A673 (cell line): ENCODE measurements at regions not wholly inside any gene's neighbourhood (a gene's known extent, or its start where the extent isn't known, plus 50 kb on each side); places are given as distances from the start of the nearest gene placed in this dataset.

Experiments
- BruUV-seq: library from RNA; stranded (reverse); fragments of 400-500 nt; replicated peaks from 2 replicates; lab custom pipeline; 2021; lab: Mats Ljungman, UMichigan
- CTCF ChIA-PET: fragments of 300-600 bp; sonication (Branson Sonifier 250); formaldehyde crosslinking; loops from one replicate; lab custom pipeline; 2022; ENCODE audit warnings: antibody characterized with exemption; lab: Charles Lee
- POLR2A ChIA-PET: fragments of 300-600 bp; sonication (Branson Sonifier 250); formaldehyde crosslinking; loops from one replicate; lab custom pipeline; 2022; ENCODE audit warnings: antibody characterized with exemption; ENCODE audit not compliant: low non-redundant PET; lab: Charles Lee
- DNase-seq: peaks from one replicate; pipeline ENCODE4 v3.0.0-alpha.2; 2015; ENCODE audit warnings: low spot score
- H3K27ac ChIP-seq: fragments of 200-600 bp; sonication (generic); 2 replicates; pipeline ENCODE4 v1.5.1; 2016; ENCODE audit warnings: mixed run types, low read depth, mild to moderate bottlenecking, mixed read lengths, antibody characterized with exemption, low read length; ENCODE audit not compliant: poor library complexity, severe bottlenecking
- H3K27me3 ChIP-seq: fragments of 200-600 bp; sonication (generic); replicated peaks from 2 replicates; pipeline ENCODE4 v1.6.1; 2017; ENCODE audit warnings: mixed run types, low read depth, mild to moderate bottlenecking, mixed read lengths, antibody characterized with exemption, low read length; ENCODE audit not compliant: insufficient read depth, poor library complexity
- H3K36me3 ChIP-seq: fragments of 200-600 bp; sonication (generic); 2 replicates; pipeline ENCODE4 v1.6.1; 2016; ENCODE audit warnings: mixed run types, mild to moderate bottlenecking, mixed read lengths, antibody characterized with exemption, low read length; ENCODE audit not compliant: insufficient read depth, poor library complexity, severe bottlenecking
- H3K4me1 ChIP-seq: fragments of 200-600 bp; sonication (generic); 2 replicates; pipeline ENCODE4 v1.6.1; 2017; ENCODE audit warnings: mixed run types, mild to moderate bottlenecking, mixed read lengths, antibody characterized with exemption, low read length; ENCODE audit not compliant: insufficient read depth, poor library complexity, severe bottlenecking
- H3K4me3 ChIP-seq: fragments of 200-600 bp; sonication (generic); 2 replicates; pipeline ENCODE4 v1.5.1; 2016; ENCODE audit warnings: low read depth, mixed run types, mild to moderate bottlenecking, mixed read lengths, low read length; ENCODE audit not compliant: poor library complexity, severe bottlenecking
- H3K9me3 ChIP-seq: fragments of 200-600 bp; sonication (generic); 2 replicates; pipeline ENCODE4 v1.6.1; 2016; ENCODE audit warnings: mixed run types, low read depth, mild to moderate bottlenecking, mixed read lengths, antibody characterized with exemption, low read length; ENCODE audit not compliant: poor library complexity, severe bottlenecking
- CTCF ChIP-seq: fragments of 300-800, 200-600 bp; sonication (generic); conservative IDR thresholded peaks from 2 replicates; pipeline ENCODE4 v1.5.1; 2017; ENCODE audit warnings: low read depth, mild to moderate bottlenecking, antibody characterized with exemption, low read length, moderate library complexity, mixed read lengths
- EZH2 ChIP-seq: fragments of 200-600 bp; sonication (generic); IDR thresholded peaks from 2 replicates; pipeline ENCODE4 v1.6.1; 2017; ENCODE audit warnings: borderline replicate concordance, low read depth, mild to moderate bottlenecking, mixed read lengths, antibody characterized with exemption, low read length; ENCODE audit not compliant: poor library complexity, severe bottlenecking
- intact Hi-C: fragments of 100-400 bp; cut with micrococcal nuclease; formaldehyde crosslinking; loops from one replicate; pipeline ENCODE4 v1.10.0; 2022; ENCODE audit not compliant: unreplicated experiment

DNA sequence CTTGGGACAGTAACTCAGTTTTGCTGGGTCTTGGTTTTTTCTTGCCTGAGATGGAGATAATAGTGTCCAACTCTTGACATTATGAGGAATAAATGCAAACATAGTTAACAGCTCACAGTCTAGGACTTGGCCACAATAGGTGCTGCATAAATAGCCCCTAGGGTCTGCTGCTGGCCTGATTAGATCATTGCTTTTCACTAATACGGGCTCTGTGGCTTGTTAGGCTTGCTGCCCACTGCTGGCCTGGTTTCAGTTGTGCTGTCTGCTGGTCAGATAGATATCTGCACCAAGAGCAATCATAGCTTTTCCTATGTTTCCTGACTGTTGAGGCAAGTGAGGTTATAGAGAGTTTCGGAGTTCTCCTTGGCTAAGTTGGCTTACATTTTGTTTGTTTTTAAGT is 246.1 kb downstream of the DNAJB9 start:
- intact Hi-C loops, result no loop called here
- Histone ChIP-seq H3K9me3 (no peaks in the 10 kb centered on the region), H3K4me1 (no peaks in the 10 kb centered on the region), H3K36me3 (no peaks in the 10 kb centered on the region), H3K27me3 (no peaks in the 10 kb centered on the region), H3K27ac (no peak overlapping the region), H3K4me3 (no peak overlapping the region)
- no TSS peak for BruUV-seq
- TF ChIP-seq CTCF (no peak), EZH2 (no peak)
- POLR2A ChIA-PET, result no interaction called here
- CTCF ChIA-PET, result no interaction called here
- DNase-seq, result no peak

DNA sequence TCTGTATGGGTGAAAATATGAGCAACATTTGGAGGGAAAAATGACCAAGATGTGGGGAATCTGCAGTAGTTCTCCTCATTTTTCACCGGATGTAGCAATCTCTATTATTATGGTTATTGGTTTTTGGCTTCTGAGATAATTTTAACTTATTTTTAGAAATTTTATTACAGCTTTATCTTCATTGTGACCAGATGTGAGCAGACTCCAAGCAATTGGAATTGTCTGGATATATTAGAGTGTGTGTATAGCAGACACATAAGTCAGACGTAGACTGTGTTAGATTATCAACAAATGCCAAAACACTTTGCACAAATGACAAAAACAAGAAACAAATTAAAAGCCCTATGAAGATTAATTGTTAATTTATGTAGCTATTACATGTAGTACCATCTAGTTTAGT is 249.1 kb downstream of the DNAJB9 start:
- POLR2A ChIA-PET, result no interaction called here
- no peak for DNase-seq
- H3K4me3 ChIP-seq, result no peak overlapping the region
- H3K9me3 ChIP-seq, result no peaks in the 10 kb centered on the region
- H3K4me1 ChIP-seq, result no peaks in the 10 kb centered on the region
- H3K27ac ChIP-seq, result no peak overlapping the region
- CTCF ChIA-PET, result no interaction called here
- BruUV-seq, result no TSS peak
- no peak for TF ChIP-seq CTCF
- TF ChIP-seq EZH2, result no peak
- intact Hi-C loops, result no loop called here
- no peaks in the 10 kb centered on the region for H3K27me3 ChIP-seq
- H3K36me3 ChIP-seq, result no peaks in the 10 kb centered on the region

DNA sequence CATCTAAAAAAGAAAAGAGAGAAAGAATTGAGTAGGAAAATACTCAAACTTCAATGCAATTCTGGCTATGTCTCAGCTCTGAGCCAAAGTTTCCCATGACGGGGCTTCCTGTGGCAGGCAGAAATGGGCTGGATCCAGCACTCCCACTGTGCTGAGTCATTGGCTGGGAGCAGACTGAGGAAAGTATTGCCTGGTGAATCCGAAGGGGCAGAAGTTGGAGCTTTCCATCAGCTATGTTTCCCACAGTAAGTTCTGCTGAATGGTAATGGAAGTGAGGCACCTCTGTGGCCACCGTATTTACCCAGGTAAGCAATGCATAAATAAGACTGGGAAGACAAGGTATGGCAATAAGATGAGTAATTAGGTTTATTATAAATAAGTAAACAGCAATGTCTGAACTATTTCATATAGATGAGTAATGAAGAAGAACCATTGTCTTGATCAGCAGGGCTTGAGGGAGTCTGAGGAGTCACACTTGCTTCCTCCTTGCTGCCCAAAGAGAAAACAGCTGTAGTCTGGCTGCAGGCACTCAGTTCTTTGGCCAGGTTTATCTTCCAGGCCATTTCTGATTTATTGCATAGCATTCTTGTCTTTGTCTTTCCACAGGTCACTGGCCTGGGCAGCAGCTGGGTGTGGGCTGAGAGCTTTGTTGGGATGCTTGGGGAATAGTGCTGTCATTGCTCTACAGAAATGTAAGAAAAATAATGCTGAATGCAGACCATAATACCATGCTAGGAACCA is 255.3 kb downstream of the DNAJB9 start:
- BruUV-seq, result TSS peak; percentile 72
- ChIA-PET POLR2A (interaction anchor here (0.6 kb wide), 1 partner anchor 48 kb away, joined by 3 read pairs; no protein-coding TSS in a partner anchor), CTCF (interaction anchor here (0.5 to 0.8 kb wide), 2 partner anchors 165 to 195 kb away, joined by 8 to 13 read pairs; no protein-coding TSS in a partner anchor)
- Histone ChIP-seq H3K27ac (peak overlapping the region; percentile 67), H3K9me3 (no peaks in the 10 kb centered on the region), H3K4me1 (peaks cover 23% of the 10 kb centered on the region), H3K4me3 (peak overlapping the region; percentile 34), H3K36me3 (no peaks in the 10 kb centered on the region), H3K27me3 (no peaks in the 10 kb centered on the region)
- intact Hi-C loops, result loop anchor here (5.0 kb wide), 1 partner anchor 53 kb away; no protein-coding TSS in a partner anchor
- DNase-seq, result peak; percentile 91
- TF ChIP-seq CTCF, result no peak
- TF ChIP-seq EZH2, result no peak
